HG02884 (cell line): ENCODE measurements at regions not wholly inside any gene's neighbourhood (a gene's known extent, or its start where the extent isn't known, plus 50 kb on each side); places are given as distances from the start of the nearest gene placed in this dataset.
"Not testable (repeated sequence)": the region's sequence is repeated elsewhere in the genome, so short reads cannot be mapped to it uniquely, and the experiment has no call there.

Experiments used
- ATAC-seq: cut with Tn5 transposase; IDR thresholded peaks from one replicate; pipeline ENCODE4 v1.9.1; 2021; ENCODE audit warnings: mild to moderate bottlenecking, moderate library complexity; ENCODE audit not compliant: unreplicated experiment

GRCh38 chr4:116343809-116344208 lies 741.6 kb downstream of the TRAM1L1 start:
- no peak for ATAC-seq

DNA sequence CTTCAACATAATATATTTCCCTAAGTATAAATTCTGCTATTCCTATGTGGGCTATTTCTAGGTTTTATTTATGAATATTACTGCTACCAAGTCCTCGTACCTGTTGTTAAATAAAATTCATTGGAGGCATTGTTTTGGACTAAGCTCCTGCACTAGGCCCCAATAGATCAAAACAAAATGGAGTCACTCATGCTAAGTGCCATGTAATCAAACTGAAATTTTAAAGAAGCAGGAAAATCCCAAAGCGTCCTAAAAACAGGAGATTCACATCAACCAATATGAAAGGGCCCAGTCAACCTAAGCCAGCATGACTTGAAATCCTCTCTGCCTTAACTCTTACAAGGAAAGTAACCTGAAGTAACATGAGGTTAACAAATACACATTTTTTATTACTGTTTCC lies 743.2 kb downstream of the TRAM1L1 start:
- ATAC-seq: no peak

DNA sequence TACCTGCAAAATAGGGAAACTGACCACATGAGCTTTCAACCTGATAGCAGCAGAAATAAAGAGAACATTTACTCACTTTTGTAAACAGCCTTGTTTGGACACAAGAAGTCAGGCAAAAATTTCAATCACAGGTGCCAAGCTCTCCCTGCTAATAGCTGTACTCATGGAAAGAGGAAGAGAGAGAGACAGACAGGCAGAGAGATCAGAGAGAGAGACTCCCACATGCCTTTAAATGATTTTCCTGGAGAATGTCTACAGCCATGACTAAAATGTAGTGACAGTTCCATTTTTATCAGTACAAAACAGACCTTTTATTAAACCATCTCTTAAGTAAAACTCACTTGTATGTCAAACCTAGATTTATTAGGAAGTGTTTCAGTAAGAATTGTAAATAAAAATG lies 752.9 kb downstream of the TRAM1L1 start:
- ATAC-seq: no peak

DNA sequence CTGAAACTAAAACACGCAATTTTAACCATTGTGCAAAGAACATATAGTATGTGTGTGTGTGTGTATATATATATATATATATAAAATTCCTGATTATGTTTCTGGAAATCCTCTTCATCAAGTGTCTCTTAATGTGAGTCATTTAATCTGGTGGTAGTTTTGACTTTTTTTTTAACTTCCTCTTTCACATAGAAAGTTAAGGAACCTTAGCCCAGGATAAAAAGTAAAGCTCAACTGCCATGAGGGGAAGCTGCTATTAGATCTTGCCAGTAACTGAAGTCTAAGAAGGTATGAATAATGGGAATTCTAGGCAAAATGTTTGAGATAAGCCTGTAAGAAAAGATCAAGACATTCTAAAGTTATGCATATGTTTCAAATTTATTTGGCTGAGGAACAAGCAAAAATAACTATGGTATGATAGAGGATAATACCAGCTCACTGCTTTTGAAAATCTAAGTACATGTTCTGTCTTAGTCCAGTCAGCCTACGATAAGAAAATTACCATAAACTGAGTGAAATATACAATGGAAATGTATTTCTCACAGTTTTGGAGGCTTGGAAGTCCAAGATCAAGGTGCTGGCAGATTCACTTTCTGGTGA lies 757.0 kb downstream of the TRAM1L1 start:
- no peak for ATAC-seq

DNA sequence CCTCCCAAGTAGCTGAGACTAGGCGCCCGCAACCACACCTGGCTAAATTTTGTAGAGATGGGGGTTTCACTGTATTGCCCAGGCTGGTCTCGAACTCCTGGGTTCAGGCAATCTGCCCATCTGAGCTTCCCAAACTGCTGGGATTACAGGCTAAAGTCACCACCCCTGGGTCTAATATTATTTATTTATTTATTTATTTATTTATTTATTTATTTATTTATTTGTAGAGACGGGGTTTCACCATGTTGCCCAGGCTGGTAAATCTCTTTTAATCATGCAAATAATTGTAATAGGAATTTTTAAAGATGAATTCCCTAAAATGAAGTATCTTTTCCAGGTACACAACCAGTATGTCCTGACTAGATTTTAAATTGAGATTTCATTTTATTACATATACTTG lies 761.8 kb downstream of the TRAM1L1 start:
- no peak for ATAC-seq

- no peak for ATAC-seq
Measured at GRCh38 chr4:116321471-116321870, 763.9 kb downstream of the TRAM1L1 start.

DNA sequence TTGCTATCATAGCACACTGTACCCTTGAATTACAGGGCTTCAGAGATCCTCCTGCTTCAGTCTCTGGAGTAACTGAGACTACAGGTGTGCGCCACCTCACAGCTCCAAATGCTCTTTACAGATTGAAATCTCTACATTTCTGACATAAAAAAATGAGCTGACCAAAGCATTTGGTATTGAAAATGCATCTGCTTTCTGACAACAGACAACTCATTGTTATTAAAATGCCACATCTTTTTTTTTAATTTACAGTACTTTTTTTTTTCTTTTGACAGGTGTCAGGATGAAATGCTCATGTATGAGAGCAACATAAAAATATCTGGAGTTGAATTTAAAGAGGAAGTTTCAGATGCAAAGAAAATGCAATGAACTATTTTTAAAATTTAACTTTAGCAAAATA lies 764.5 kb downstream of the TRAM1L1 start:
- ATAC-seq: no peak

DNA sequence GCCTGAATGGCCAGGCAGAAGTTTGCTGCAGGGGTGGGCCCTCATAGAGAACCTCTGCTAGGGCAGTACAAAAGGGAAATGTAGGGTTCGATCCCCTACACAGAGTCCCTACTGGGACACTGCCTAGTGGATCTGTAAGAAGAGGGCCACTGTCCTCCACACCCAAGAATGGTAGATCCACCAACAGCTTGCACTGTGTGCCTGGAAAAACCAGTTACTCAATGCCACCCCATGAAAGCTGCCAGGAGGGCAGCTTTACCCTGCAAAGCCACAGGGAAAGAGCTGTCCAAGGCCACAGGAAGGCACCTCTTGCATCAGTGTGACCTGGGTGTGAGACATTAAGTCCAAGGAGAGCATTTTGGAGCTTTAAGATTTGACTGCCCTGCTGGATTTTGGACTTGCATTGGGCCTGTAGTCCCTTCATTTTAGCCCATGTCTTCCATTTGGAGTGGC lies 781.6 kb downstream of the TRAM1L1 start:
- ATAC-seq: no peak

DNA sequence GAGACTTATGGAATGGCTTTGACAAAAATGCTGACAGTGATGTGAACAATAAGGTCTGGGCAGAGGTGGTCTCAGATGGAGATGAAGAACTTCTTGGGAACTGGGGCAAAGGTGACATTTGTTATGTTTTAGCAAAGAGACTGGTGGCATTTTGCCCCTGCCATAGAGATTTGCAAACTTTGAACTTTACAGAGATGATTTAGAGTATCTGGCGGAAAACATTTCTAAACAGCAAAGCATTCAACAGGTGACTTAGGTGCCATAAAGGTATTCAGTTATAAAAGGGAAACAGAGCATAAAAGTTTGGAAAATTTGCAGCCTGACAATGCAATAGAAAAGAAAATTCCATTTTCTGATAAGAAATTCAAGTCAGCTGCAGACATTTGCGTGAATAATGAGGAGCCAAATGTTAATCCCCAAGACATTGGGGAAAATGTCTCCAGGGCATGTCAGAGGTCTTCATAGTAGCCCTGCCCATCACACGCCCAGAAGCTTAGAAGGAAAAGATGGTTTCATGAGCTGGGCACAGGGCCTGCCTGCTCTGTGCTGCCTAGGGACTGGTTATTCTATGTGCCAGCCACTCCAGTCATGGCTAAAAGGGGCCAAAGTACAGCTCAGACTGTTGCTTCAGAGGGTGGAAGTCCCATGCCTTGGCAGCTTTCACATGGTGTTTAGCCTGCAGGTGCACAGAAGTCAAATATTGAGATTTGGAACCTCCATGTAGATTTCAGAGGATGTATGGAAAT lies 782.2 kb downstream of the TRAM1L1 start:
- ATAC-seq: no peak

- no peak for ATAC-seq
Measured at GRCh38 chr4:116275006-116275405, 810.4 kb downstream of the TRAM1L1 start.

DNA sequence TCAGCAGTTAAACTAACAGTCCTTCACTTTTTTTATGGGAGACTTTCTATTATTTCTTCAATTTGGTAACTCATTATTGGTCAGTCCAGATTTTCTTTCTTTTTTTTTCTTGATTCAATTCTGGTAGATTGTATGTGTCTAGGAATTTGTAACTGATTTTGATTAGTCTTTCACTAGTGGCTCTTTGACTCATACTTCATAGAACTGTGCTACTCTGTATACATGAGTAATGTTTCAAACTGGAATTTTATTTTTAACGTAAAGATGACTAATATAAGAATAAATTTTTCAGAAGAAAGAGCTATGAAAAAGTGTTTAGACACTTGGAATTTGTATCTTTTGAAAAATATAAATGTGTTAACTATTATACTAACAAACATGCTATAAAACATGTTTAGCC lies 813.0 kb downstream of the TRAM1L1 start:
- ATAC-seq: no peak

GRCh38 chr4:116260931-116261330 lies 824.4 kb downstream of the TRAM1L1 start:
- ATAC-seq: not testable (repeated sequence)

- ATAC-seq: no peak
Measured at GRCh38 chr4:116244771-116245170, 840.6 kb downstream of the TRAM1L1 start.

DNA sequence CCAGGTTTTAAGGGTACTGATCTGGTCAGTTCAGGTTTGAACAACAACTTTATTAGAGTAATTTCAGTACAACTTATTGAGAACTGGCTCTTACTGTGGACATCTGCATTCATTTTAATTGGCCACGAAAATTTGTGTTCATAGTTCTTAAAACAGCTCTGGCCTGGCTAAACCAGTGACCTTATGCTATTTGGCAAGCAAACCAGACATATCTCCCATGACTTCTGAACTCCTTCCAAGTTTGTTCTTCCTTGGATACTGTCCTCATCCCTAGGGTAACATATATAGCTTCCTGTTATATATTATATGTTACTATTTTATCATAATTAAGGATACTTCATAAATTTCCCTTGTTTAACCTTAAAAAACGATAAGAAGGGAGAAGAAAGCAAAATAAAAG lies 841.9 kb downstream of the TRAM1L1 start:
- no peak for ATAC-seq

GRCh38 chr4:116233971-116234370 lies 851.4 kb downstream of the TRAM1L1 start:
- no peak for ATAC-seq

DNA sequence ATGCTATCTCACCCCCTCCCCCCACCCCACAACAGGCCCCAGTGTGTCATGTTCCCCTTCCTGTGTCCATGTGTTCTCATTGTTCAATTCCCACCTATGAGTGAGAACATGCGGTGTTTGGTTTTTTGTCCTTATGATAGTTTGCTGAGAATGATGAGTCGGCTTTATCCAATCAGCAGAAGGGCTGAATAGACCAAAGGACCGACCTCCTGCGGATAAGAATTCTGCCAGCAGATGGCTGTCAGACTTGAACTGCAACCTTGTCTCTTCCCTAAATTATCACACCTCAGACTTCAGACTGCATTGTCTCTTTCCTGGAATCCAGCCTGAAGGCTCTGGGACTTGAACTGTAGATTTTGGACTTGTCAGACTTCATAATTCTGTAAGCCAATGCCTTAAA lies 853.4 kb downstream of the TRAM1L1 start:
- not testable (repeated sequence) for ATAC-seq

GRCh38 chr4:116229420-116229819 lies 856.0 kb downstream of the TRAM1L1 start:
- no peak for ATAC-seq

DNA sequence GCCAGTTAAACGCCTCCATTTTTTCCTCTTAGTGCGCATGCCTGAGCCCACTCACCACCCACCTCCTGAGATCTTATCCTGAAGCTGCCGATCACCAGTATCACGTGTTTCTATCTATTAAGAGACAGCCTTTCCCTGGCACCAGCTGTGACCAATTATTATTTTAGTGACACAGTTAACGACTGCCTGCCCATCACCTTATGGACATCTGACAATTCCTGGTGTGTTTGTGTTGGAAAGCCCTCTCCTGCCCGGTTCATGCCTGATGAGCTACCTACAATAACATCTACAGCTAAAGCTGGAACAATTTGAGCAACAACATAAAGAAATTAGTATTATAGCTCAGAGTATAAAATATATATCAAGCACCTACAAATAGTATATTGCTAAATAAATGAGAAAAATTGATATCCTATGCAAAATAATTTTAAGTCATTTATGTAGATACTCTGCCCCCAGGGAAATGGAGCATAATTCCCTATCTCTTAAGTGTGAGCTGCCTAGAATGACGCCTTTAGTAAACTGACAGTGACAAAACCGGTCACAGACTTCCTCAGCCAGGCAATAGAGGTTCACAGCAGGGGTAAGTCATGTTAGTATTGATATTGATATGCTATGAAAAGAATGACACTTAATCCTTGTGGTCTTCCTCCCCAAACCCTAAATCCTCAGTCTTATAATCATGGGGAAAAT lies 862.2 kb downstream of the TRAM1L1 start:
- no peak for ATAC-seq

DNA sequence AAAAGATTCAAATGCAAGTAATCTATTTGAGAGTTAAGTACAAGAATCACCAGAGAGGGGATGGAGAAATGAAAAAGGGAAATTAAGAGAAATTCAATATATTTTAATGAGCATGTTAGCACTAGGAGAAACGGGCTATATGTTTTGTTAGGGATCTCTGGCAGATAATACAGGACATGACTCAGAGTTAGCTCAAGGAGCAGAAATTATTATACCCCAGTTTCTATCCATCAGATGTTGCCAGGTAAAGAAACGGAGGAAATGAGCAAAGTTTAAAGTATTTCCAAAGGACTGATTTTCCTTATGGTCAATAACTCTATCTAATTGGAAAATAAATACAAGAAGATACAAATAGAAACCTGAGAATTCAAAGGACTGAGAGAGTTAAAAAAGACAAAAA lies 867.6 kb downstream of the TRAM1L1 start:
- no peak for ATAC-seq

- ATAC-seq: no peak
Measured at GRCh38 chr4:116215622-116216021, 869.8 kb downstream of the TRAM1L1 start.

GRCh38 chr4:116202524-116202923 lies 882.9 kb downstream of the TRAM1L1 start:
- no peak for ATAC-seq

DNA sequence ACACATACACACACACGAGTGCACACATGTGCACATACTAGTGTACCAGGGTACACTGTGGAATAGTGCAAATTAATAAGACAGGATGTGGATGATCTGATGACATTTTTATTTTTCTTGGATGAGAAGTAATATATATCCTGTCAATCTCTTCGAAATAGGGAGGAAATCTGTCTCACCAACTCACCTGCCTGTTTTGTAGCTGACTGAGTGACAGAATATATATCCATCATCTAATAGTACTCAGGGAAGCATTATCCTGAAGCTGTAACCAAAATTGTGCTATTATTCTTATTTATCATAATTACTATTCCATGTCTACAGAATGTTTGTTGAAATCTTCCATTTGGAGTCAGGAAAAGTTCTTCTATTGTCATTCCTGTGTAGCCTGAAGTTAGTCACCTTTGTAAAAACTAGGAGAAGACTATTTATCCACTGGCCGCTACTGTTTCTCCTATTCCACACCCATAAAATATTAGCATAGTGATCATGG lies 888.0 kb downstream of the TRAM1L1 start:
- ATAC-seq: no peak
